NCI-H2171 (cell line): ENCODE measurements at regions not wholly inside any gene's neighbourhood (a gene's known extent, or its start where the extent isn't known, plus 50 kb on each side); places are given as distances from the start of the nearest gene placed in this dataset.

Source experiments
- DNase-seq: peaks from one replicate; lab custom pipeline; 2025; lab: John Stamatoyannopoulos, UW

DNA sequence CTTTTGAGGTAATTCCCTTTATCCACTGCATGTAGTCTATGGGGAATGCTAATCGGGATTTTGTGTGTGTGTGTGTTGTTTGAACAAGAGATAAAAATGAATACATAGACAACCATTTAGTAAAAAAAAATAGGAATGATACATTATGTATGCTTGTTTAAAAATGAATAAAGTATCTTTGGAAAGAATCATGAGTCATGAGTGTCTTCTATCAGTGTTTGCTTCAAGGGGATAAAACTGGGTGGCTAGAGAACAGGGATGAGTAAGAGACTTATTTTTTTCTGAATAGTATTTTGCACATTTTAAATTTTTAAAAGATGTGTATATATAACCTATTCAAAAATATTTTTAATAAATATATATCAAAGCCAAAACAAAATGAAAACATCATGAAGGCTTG is 839.4 kb upstream of the ADGRL4 start:
- DNase-seq, result no peak

DNA sequence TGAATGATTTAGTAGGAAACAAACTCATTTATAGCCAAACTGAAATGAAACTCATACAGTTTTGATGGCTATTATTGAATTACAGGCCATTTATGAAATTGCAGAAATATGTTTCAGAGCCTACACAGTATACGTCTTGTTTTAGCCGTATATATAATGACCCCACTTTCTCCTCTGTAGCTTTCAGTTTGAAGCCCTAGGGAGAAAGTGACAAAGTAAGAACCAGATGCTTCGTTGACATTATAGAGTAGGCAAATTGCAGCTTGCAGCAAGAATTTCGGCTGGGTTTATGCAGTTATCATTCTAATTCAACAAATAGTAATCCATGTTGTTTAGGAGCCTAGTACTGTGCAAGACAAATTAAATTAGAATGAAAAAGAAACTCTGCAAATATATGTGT is 836.3 kb upstream of the ADGRL4 start:
- no peak for DNase-seq

DNA sequence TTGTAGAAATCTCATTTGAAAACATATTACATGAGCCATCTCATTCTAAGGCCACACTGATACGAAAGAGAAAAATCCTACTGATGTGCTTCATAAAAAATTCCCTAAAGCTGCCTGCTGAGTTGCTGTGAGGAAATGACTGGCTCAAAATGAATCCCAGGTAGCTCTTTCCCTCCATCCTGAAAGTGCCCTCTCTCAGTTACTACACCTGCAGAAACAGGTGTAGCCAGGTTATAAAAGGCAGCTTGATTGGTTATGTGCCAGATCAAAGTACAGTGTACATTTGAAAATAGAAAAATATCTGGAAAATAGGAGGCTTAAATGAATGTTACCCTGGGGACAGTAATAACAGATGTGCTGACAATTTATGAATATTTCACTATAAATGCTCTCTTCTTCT is 833.4 kb upstream of the ADGRL4 start:
- DNase-seq, result no peak

DNA sequence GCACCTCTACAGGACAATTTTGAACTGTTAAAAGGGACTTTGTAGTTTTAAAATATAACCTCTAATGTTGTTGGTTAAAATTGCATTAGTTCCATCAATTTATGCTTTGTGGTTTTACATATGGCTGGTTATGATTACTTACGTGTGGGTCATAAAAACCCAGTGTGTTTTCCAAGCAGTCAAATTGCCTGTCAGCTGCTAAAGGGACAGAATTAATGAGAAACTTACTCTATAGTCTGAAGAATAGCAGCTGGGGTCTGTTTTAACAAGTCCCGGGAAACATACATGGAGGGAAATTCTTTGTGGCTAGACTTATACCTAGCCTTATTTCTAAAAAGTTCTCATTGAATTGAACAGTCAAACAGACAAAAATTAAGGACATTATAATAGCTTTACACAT is 820.9 kb upstream of the ADGRL4 start:
- DNase-seq, result no peak

DNA sequence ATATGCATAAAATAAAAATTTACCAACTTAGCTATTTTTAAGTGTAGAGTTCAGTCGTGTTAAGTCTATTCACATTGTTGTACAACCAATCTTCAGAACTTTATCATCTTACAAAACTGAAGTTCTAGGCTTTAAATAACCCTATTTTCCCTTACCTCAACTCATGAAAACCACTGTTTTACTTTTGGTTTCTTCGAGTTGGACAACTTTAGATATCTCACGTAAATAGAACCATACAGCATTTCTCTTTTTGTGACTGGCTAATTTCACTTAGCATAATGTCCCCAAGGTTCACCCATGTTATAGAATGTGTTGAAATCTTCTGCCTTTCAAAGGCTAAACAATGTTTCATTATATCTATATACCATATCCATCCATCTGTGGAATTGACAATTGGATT is 819.0 kb upstream of the ADGRL4 start:
- DNase-seq, result no peak

DNA sequence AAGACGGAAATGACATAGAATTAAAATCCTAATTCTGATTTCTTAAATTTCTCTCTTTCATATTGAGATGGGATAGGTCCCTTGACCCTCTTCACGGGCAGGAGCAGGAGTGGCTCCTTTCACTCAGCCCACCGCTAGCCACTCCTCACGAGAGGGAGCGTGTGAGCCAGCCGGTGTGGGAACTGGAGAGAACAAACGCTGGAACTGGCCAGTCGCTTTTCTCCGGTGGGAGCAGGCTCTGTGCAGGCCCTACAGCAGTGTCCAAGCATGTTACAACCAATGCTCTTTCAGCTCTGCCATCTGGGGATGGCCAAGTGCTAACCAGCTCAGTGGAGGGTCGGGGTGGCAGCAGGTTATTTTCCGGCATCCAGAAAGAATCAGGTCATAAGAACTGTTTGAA is 815.5 kb upstream of the ADGRL4 start:
- no peak for DNase-seq

DNA sequence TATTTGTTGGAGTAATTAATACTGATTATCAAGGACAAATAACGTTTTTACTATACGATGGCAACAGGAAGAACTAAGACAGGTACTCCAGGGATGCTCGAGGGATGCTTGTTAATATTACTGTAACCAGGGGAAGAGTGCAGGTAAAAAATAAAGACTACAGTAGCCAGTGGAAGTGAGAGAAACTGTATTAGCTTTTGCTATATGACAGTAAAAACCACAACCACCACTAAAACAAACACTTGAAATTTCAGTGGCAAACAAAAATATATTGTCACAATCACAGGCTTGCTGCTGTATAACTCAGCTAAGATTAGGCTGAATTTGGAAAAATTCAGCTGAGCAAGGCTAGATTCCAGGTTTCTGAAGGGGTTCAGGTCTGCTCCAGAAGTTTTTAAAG is 812.6 kb upstream of the ADGRL4 start:
- no peak for DNase-seq

DNA sequence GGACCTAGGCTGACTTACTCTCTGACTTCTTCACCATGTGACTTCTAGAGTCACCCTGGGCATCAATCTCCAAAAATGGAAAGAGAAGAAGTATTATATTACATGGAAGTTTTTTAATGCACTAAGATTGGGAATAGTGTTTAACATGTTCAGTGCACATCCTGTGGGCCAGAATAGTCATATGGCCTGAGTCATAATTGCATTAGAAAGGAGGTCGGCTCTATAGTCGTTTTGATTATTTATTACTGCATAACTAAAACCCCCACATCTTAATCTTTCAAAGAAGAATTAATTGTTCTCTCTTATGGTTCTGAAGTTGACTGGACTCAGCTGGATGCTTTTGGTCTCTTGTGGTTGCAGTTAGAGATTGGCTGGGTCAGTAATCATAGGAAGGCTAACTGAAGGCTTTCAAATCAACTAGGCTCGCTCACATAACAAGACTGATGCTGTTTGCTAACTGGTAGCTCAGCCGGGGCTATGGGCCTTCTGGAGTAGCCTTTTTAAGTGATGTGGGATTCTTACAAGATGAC is 810.6 kb upstream of the ADGRL4 start:
- no peak for DNase-seq

DNA sequence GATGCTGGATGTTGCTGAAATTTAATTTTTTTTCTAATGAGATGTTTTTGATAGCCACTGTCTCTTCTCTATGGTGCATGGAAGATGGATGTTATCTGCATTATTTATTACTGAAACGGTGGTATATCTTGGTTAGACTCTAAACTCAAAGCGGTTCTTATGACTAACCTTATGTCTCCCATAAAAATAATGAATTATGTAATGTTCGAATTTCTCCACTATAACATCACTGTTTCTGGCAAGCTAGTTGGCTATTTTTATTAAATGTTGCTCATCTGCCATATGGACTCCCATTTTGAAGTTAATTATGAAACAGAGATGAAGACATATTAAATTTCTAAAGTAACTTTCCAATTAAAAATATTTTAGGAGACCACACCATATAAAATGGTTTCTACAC is 808.6 kb upstream of the ADGRL4 start:
- DNase-seq, result no peak

DNA sequence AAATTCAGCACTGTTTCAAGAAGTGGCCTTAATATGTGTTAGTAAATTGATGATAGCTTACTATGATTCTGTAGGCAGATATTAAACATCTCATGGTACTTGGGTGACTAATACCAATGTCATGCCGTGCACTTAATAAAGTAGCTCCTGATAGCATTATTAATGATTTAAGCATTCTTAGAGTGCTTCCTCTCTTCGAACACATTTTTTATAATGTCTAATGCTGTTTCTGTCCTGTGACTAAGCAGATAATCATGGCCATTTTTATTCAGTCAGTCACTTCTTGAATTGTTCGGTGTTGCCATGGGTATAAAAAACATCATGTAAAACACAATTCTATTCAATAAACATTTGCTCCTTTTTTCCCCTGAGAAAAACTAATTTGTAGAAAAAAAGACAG is 804.6 kb upstream of the ADGRL4 start:
- DNase-seq, result no peak

DNA sequence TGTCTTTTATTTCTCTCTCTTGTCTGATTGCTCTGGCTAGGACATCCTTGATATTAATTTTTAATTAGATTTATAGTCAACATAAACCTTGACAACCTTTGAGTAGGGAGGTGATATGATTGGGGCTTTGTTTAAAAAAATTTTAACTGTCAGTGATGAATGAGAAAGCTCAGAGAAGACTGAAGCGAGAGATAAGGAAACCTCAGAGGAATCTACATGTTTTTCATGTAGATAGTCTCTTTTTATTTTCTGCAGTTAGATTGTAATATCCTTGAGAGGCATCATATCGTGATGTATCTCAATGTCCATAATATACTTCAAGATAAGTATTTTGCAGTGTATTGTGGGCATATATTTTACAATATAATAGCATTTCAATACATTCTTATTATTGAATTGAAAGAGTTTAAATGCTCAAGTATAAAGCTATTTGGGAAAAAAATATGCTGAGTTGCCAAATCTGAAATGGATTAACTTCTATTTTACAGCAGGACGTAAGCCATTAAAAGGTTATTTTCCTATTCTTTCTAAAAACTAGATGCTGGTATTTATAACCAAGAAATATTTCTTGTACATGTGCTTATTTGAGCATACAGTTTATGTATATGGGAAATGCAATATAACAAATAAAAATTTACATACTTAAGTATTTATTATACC is 802.4 kb upstream of the ADGRL4 start:
- DNase-seq, result no peak

DNA sequence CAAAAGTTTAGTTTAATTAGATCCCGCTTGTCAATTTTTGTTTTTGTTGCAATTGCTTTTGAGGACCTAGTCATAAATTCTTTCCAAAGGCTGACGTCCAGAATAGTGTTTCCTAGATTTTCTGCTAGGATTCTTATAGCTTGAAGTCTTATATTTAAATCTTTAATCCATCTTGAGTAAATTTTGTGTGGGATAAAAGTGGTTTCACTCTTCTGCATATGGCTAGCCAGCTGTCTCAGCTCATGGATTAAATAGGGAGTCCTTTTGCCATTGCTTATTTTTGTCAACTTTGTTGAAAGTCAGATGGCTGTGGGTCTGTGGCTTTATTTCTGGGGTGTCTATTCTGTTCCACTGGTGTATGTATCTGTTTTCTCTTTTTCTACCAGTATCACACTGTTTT is 801.3 kb upstream of the ADGRL4 start:
- no peak for DNase-seq

DNA sequence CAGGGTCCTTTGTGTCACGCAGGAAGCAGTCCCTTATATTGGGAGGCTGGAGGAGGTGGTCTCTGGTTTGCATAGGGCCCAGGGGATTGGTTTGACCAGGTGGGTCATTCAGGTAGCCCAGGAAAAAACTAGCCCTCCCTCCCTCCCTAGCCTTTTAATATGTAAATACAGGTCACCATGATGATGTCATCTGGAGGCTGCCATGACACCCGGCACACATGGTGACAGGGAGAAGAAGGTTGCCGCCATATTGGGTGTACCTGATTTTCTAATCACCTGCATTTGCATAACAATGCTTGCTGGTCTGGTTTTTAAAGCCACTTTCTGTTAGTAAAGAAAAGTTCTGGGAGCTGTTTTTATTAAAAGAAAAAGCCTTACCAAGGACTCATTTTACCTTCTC is 791.0 kb upstream of the ADGRL4 start:
- DNase-seq, result no peak

DNA sequence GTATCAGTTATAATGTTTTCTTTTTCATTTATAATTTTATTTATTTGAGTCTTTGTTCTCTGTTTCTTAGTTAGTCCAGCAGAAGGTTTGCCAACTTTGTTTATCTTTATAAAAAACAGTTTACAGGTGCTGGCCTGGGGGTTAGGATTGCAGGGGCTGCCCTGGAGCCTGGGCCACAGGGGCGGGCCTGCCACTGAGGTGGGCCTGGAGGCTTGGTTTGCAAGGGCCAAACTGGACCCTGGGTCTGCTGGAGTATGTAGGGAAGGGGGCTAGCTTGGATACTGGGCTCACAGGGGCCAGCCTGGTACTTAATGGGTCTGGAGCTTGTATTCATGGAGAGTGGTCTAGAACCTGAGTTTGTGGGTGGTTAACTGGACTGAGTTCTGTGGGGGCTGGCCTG is 789.9 kb upstream of the ADGRL4 start:
- no peak for DNase-seq

DNA sequence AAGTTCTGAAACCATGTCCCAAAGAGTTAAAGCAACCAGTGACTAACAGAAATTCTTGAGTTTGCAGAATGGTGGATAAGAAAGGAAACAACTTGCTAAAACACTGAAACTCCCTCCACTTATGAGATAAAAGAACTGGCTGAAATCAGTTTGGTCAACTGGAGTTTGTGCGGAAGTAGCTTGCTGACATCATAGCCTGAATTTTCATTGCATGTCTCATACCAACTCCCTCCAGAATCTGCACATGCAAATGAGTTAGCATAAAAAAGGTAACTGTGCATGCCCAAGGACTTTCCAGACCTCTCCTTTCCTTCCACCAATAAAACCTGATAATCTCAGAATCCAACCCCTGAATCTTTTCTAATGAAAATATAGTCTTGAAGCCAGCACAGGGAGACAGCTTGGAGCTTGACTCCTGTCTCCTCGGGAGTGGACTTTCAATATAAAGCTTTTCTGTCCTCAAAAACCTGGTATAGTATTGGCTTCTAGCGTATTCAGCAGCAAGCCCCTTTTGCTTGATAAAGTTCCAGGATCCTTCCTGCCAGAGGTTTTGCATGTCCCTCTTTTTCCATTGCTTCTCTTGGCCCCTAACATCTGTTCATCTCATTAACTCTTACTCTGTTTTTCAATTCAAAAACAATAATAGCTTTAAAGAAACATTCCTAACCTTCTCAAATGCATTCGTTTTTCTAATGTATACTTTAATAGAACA is 785.8 kb upstream of the ADGRL4 start:
- no peak for DNase-seq

DNA sequence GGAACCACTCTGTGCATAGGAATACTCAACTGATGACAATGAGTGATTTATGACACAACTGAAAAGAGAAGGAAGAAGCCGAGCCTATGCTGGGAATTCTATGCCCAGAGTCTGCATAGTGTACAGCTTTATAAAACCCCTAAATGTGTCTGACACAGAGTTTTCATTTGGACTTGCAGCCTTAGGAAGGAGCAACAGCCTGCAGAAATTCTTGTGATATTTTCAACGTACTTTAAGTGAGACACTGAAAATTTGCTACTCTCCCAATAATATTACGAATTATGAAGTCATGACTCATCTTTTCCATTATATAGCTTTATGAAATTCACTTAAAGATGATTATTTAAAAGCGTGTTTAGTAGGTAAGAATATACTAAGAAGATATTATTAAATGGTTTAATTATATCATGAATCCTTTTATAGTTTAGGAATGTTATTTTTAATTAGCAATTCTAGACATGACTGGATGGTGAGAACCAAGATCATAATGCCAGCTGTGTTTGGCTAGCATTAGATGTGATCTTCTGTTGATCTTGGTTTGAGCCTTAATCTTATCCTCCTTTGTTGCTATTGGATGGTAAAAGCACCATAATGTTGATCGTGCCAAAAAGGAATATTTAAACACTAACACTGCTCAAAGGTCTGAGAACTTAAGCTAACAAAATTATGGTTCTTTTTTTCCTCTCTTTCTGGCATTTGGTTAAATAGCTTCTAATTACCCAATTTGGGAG is 785.1 kb upstream of the ADGRL4 start:
- no peak for DNase-seq

DNA sequence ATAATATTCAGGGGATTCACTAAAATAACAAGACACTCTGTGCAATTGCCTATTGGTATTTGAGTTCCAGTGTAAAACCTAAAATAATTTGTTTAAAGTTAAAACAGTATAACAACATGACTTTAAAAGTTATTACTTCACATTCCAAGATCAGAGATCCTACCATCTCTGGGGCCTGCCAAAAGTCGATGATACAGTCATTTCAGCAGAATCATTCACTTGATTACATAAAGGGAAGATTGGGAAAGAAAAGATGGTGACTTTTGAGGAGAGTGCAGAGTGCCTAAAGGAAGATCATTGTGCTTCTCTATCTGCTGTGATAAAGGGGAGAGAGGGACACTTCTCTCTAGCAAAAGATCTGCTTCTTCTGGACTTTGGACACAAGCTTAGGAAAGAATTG is 784.4 kb upstream of the ADGRL4 start:
- DNase-seq, result no peak

DNA sequence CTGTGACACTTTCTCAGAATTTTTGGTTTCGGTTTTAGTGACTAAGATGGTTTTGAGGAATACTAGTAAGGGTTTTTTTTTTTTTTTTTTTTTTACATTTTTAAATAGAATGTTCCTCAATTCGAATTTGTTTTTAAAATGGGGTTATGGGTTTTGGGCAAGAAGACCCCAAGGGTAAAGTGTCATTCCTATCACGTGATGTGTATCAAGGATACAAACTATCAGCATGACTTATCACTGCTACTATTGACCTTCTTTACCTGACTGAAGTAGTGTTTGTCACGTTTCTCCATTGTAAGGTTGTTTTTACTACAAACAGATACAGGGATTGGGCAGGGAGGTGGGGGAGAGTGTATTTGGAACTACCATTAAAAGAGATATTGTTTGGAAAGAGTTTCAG is 781.1 kb upstream of the ADGRL4 start:
- no peak for DNase-seq

DNA sequence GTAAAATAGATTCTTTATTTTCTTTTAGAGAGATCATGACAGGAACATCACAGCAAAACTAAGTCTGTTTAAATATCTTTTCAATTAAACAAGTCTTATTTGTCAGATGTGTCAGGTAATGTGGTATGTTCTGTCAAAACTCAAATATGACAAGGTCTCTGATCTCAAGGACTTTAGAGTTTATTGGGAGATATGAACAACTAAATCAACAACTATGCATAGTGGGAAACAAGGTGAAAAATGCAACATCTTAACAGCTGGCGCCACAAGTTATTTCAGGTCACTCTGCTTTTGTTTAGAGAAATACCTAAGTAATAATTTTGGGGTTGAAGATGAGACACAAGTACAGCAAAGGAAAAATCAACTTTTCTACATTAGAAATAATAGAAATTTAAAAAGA is 779.4 kb upstream of the ADGRL4 start:
- DNase-seq, result no peak

DNA sequence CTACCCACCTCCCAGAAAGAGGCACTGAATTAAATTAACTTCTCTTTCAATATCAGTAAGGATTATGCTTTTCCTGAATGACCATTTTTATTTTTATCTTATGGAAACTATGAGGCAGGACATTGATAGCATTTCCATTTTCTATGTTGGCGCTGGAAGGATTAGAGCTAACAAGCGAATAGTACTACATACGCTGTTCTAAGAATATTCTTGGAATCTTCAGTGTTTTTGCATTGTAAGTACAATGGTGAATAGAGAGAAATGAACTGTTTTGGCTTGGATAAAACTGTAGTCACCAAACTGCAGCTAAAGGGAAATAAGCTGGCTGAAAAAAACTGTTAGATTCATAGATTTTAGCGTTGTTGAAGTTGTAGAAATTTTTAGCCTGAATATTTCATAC is 779.0 kb upstream of the ADGRL4 start:
- DNase-seq, result no peak

DNA sequence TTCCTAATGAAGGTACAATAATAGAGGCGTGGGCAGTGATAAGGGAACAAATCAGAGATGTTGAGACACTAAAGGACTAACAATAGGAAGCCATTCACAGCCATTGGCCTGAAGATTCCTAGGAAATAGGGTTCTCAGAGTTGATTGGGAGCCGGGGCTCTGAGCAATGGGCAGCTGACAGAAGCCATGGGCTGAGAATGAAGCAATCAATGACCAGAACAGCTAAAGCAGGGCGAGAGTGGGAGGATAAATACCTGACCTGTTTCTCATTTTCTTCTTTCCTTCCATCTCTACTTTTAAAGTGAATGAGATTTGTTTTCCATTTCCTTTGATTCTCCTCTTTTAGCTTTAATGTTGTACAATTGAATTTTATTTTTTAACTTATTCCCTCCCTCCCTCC is 774.7 kb upstream of the ADGRL4 start:
- DNase-seq, result no peak

DNA sequence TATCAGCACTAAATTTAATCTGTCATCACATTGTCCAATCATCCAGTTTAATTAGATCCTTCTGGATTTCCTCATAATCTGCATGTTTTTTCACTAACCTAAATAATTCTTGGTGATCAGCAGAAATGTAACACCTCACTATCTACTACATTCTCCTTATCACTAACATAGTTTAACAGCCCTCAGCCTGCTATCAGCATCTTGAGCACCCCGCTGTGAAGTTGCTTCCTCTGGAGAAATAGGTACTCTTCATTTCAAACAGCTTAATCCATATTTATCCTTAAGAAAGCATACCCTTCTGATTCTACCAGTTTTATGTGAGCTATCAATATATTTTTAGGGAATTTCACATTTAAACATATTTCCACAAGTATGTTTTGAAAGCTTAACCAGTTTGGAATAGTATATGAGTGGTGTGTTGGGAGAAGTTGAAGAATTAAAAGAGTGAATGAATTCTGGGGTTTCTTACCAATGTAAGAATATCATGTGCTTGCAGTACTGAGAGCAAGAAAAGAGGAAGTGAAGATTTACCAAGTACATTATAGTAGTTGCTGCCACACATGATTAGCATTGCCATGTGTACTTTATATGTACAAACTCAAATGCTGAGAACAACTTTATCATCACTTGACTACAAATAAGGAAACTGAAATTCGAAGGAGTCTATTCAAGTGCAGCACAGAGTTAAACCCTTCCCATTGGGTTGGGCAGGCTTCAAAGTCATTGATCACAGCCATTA is 771.1 kb upstream of the ADGRL4 start:
- no peak for DNase-seq

DNA sequence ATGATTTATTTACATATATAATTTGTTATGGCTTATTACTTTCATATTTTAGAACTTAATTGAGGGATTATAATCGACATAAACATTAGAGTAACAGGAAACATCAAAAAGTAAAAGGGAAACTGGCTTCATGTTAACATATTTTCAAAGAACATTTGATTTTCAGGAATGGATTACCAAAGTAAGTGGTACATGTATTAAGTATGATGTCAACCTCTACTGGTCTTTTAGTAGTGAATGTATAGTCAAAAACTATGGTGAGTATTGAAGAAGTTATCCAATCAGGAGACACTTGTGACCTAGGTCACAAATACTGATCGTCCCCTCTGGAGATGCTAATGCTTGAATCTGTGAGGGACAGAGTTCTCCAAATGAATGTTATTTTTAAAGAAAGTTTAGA is 768.9 kb upstream of the ADGRL4 start:
- no peak for DNase-seq
